K562 (cell line): ENCODE measurements at regions not wholly inside any gene's neighbourhood (a gene's known extent, or its start where the extent isn't known, plus 50 kb on each side); places are given as distances from the start of the nearest gene placed in this dataset.

Experiments
- ARID2 ChIP-seq: fragments of 450-650 bp; IDR thresholded peaks from 2 replicates; pipeline ENCODE4 v1.6.1; 2017; ENCODE audit warnings: antibody characterized with exemption, mild to moderate bottlenecking
- ATF7 ChIP-seq: fragments of 450-650 bp; IDR thresholded peaks from 2 replicates; pipeline ENCODE4 v1.7.1; 2014; ENCODE audit warnings: mild to moderate bottlenecking, moderate library complexity
- BRCA1 ChIP-seq, 2 experiments: fragments of 450-650 bp in 1 of 2; sonication (generic) in 1 of 2; formaldehyde crosslinking in 1 of 2; IDR thresholded peaks; 2 replicates each; pipeline versions ENCODE4 v1.5.0 to v1.6.1; 2017 to 2020; ENCODE audit warnings: mild to moderate bottlenecking in 1 of 2, missing genetic modification reagents in 1 of 2
- FUS ChIP-seq: fragments of 200-400 bp; formaldehyde crosslinking; optimal IDR thresholded peaks from 2 replicates; pipeline ENCODE3; 2017; ENCODE audit warnings: low read depth, low read length
- KLF6 ChIP-seq: fragments of 250-450 bp; sonication (Bioruptor Pico); IDR thresholded peaks from 2 replicates; pipeline ENCODE4 v1.4.0; 2020; ENCODE audit warnings: mild to moderate bottlenecking, moderate library complexity, borderline replicate concordance
- POLR3G ChIP-seq: IDR thresholded peaks from 2 replicates; pipeline ENCODE4 v1.6.1; 2011; ENCODE audit not compliant: insufficient read length, insufficient replicate concordance; ENCODE audit errors: extremely low read depth
- REST ChIP-seq, 2 experiments: fragments of 450-650 bp; formaldehyde crosslinking in 1 of 2; IDR thresholded peaks; 2 replicates each; pipeline versions ENCODE4 v1.4.0 to v1.6.1; 2014 to 2020; ENCODE audit warnings: mild to moderate bottlenecking in 2 of 2, borderline replicate concordance in 1 of 2, low read depth in 1 of 2
- TFAM ChIP-seq: fragments of 250-450 bp; sonication (Bioruptor Pico); conservative IDR thresholded peaks from 2 replicates; pipeline ENCODE4 v1.5.0; 2021; ENCODE audit warnings: mild to moderate bottlenecking, moderate library complexity
- TOE1 ChIP-seq, 2 experiments: fragments of 450-650 bp in 1 of 2; sonication (generic) in 1 of 2; formaldehyde crosslinking in 1 of 2; IDR thresholded peaks; 2 replicates each; pipeline versions ENCODE4 v1.7.1 to v1.8.0; 2016 to 2022; ENCODE audit warnings: borderline replicate concordance in 2 of 2, mild to moderate bottlenecking in 2 of 2, antibody characterized with exemption in 1 of 2, inconsistent platforms in 1 of 2, low read depth in 1 of 2, missing genetic modification reagents in 1 of 2, moderate library complexity in 1 of 2
- ZC3H11A ChIP-seq: IDR thresholded peaks from 2 replicates; pipeline ENCODE4 v1.6.1; 2012; ENCODE audit warnings: low read depth, low read length, improper control_type of control experiment
- ZNF184 ChIP-seq: sonication (generic); formaldehyde crosslinking; IDR thresholded peaks from 2 replicates; pipeline ENCODE4 v1.5.0; 2020; ENCODE audit warnings: missing genetic modification reagents
- ZNF589 ChIP-seq: fragments of 200-800 bp; sonication (Bioruptor generic); IDR thresholded peaks from 2 replicates; pipeline ENCODE4 v1.6.1; 2016; ENCODE audit warnings: low read depth, missing genetic modification characterization, missing compliant biosample characterization
- ZNF695 ChIP-seq: fragments of 450-650 bp; formaldehyde crosslinking; IDR thresholded peaks from 2 replicates; pipeline ENCODE4 v1.4.0; 2020; ENCODE audit warnings: mild to moderate bottlenecking, moderate library complexity
- ZNF79 ChIP-seq: fragments of 250-450 bp; sonication (Bioruptor Pico); IDR thresholded peaks from 2 replicates; pipeline ENCODE4 v1.4.0; 2020; ENCODE audit warnings: low read depth, mild to moderate bottlenecking, moderate library complexity
- TF ChIP-seq, protein P1 (sequence below): fragments of 200-800 bp; sonication (Bioruptor generic); IDR thresholded peaks from 2 replicates; pipeline ENCODE4 v1.6.1; 2017; ENCODE audit warnings: missing genetic modification characterization, missing compliant biosample characterization

GRCh38 chr1:181918880-181919525 is 142.5 kb downstream of the ZNF648 start (continued):
- no peak for TF ChIP-seq BRCA1 (IDR thresholded peaks at IDR 0.05)
- TF ChIP-seq BRCA1 (CRISPR knock-in tag; IDR thresholded peaks at IDR 0.05) = no peak
- TF ChIP-seq TFAM = no peak
- TF ChIP-seq ZNF589 (CRISPR knock-in tag) = peak; percentile 67; the same call in 1 of the 2 replicates
- TF ChIP-seq FUS = no peak
- no peak for TF ChIP-seq ZNF695 (CRISPR knock-in tag)
- 0 out of 2 replicates have a peak, but pooled peaks have one; percentile 5 for TF ChIP-seq REST (IDR thresholded peaks at IDR 0.05; ENCODE audit: borderline replicate concordance)
- TF ChIP-seq REST (CRISPR knock-in tag; IDR thresholded peaks at IDR 0.05; ENCODE audit: low read depth) = no peak
- peak; percentile 15; the same call in 1 of the 2 replicates for TF ChIP-seq ATF7
- no peak for TF ChIP-seq KLF6
- TF ChIP-seq ZC3H11A = no peak
- TF ChIP-seq TOE1 (IDR thresholded peaks at IDR 0.05; ENCODE audit: borderline replicate concordance) = no peak
- TF ChIP-seq TOE1 (CRISPR knock-in tag; IDR thresholded peaks at IDR 0.05; ENCODE audit: borderline replicate concordance, low read depth) = no peak
- no peak for TF ChIP-seq POLR3G
- no peak for TF ChIP-seq ARID2
- TF ChIP-seq, protein P1, sequence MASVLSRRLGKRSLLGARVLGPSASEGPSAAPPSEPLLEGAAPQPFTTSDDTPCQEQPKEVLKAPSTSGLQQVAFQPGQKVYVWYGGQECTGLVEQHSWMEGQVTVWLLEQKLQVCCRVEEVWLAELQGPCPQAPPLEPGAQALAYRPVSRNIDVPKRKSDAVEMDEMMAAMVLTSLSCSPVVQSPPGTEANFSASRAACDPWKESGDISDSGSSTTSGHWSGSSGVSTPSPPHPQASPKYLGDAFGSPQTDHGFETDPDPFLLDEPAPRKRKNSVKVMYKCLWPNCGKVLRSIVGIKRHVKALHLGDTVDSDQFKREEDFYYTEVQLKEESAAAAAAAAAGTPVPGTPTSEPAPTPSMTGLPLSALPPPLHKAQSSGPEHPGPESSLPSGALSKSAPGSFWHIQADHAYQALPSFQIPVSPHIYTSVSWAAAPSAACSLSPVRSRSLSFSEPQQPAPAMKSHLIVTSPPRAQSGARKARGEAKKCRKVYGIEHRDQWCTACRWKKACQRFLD (CRISPR knock-in tag) = peak; percentile 44; the same call in 1 of the 2 replicates
- TF ChIP-seq ZNF79 (CRISPR knock-in tag) = no peak
- TF ChIP-seq ZNF184 (CRISPR knock-in tag) = no peak
